AG08396 (cell line): ENCODE measurements at regions not wholly inside any gene's neighbourhood (a gene's known extent, or its start where the extent isn't known, plus 50 kb on each side); places are given as distances from the start of the nearest gene placed in this dataset.

ENCODE experiments used
- DNase-seq: peaks from one replicate; pipeline ENCODE4 v3.0.0; 2012; ENCODE audit warnings: low spot score, mixed read lengths

- DNase-seq = peak; percentile 43
These were observed 555.8 kb downstream of the BUD13 start for GRCh38 chr11:116217006-116217405.

DNA sequence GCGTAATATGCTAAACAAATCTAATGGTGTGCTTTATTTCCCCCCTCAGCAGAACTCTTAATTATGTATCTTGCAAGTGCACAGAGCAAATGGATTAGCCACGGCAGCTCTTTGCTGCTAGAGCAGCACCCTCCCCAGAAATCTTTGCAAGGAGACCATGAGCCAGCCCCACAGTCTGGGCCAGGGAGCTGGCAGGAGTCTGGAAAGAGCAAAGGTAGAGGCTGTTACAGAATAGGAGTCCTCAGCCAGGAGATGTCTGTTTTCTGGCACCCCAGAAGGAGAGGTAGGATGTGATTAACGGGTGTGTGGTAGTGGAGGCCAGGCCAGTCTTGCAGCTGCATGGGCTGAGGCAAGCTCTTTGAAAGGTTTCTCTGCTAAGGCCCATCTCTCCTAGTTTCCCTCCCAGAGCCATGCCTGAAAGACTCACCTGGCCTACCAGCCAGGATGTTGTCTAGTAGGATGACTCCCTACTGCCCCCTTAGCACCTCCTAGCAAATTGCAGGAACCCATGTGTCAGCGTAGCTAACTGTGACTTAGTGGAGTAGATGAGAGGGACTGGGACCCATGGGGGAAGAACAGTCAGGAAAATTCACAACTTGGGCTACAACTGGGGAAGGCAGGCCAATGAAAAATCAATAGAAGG, 557.2 kb downstream of the BUD13 start:
- DNase-seq = no peak

DNA sequence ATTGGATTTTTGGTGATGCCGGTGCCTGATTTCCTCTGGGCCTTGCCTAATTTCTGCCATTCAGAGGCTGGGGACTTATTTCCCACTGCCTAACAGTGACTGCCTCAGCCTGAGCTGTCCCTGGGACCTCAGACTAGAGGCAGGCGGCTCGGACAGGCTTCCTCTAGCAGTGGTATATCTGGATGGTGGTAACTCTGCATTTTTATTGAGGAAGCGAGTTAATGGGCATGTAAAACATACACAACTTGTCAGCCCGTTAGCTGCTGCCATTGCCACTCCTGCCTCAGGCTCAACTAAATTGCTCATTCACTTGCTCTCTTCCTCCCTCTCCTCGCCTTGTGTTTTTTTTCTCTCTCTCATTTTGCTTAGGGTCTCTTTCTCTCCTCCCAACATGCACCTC, 561.6 kb downstream of the BUD13 start:
- no peak for DNase-seq

DNA sequence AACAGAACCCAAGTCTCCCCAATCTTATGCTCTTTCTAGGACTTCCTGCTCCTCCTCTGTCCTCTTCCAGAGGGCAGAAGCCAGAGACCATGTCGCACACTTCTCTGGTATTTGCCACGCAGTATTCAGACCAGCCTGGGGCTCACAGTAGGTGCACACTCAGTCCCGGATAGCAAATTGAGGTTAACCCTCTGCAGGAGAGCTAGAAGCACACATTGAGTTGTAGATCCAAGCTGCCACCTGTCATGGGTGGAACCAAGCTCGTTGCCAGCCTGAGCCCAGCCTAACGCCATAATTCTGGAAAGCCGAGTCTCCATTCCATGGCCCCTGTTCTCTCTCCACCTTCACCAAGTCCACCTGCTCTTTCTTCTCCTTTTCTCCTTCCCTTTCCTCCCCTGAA, 562.1 kb downstream of the BUD13 start:
- no peak for DNase-seq

GRCh38 chr11:116209255-116209654, 563.5 kb downstream of the BUD13 start:
- DNase-seq = no peak

DNA sequence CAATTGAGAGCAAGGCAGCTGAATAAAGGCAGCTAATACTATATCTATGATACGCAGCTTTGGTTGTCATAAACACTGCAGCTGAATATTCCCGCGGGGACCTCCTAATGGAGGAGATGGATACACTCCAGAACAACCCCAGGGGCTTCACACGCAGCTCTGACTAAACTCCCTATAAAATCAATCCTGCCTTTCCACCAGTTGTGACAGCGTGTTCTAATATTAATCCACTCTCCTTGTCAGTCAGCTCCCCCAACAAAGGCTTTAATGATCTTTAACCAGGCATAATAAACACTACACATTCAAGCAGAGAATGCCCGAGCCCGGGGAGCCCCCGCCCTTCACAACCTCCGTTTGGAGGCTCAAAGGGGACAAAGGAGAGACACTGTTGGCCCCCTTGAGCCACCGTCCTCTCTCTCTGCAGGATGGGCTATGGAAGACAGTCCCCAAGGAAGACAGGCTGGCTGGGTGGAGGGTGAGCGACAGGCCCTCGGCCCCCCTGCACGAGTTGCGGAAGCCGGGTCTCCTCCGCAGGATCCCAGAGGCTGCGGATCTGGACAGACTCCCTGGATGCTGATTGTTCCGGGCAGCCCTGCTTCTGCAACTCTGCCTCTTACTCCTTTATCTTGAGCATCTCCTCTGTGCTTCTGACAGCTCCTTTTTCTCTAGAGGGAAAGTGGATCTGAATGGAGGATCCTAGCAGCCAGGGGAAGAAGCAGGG, 565.2 kb downstream of the BUD13 start:
- DNase-seq = no peak

DNA sequence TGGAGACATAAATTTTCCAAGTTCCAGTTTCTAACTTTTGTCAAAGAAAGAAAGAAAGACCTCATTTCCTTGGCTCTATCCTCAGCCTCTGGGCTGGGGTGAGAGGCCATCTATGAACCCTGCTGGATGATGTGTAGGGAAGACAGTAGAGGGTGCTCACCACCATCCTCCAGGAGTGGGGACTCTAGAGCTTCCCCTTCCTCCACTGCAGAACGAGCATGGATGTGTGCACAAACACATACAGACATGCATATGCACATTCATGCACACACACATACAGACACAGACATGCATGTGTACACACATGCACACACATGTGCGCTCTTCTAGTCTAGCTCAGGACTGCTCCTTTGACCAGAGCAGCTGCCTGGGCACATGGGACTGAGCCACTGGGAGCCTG, 565.8 kb downstream of the BUD13 start:
- no peak for DNase-seq

DNA sequence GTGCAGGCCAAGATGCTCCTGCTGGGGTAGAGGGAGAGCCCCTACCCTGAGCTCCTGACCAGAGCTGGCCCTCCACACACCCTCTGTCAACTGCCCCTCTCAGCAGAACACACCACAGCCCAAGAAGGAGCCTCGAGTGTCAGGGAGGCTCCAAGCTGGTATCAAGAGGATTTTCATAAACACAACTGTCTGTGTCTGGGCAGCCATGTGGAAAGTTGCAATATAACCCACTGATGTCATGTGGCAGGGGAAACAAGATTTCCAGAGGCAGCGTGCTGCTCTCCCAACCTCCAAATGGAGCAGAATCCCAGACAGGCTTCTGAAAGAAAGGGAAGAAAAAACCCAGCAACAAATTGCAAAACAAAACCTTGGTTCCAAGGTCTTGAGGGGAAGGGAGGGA, 569.9 kb downstream of the BUD13 start:
- DNase-seq = no peak

GRCh38 chr11:116200564-116200963, 572.2 kb downstream of the BUD13 start:
- no peak for DNase-seq

- no peak for DNase-seq
These were observed 573.6 kb downstream of the BUD13 start for GRCh38 chr11:116199182-116199581.

DNA sequence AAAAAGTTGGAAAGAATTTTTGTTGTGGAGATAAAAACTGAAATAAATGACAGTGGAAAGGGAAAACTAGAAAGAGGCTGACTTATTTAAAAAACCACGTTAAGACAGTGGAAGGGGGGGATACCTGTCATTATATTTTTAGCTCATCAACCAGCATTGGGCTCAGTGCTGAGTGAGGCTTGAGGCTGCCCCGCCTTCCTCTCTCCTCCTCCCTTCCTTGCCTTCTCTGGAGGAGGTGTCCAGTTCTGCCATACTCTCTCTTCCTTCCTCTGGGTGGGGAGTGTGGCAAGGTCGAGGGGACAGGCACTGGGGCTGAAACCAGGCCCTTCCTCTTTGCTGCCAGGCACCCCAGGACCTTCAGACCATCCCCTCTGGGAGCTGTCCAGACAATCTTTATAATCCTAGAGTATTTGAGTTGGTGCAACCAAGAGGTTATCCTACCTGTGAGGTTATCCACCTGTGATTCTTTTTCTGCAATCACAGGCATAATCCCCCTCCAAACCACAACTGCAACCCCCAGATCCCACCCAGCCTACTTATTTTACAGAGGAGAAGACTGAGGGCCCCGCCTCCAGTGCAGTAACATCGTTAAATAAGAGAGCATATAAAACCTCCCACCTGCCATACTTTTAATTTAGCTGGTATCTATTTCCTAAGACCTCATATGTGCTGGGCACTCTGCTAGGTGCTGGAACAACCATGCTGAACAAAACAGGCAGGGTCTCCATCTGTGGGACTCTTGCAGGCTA, 578.5 kb downstream of the BUD13 start:
- DNase-seq = no peak

DNA sequence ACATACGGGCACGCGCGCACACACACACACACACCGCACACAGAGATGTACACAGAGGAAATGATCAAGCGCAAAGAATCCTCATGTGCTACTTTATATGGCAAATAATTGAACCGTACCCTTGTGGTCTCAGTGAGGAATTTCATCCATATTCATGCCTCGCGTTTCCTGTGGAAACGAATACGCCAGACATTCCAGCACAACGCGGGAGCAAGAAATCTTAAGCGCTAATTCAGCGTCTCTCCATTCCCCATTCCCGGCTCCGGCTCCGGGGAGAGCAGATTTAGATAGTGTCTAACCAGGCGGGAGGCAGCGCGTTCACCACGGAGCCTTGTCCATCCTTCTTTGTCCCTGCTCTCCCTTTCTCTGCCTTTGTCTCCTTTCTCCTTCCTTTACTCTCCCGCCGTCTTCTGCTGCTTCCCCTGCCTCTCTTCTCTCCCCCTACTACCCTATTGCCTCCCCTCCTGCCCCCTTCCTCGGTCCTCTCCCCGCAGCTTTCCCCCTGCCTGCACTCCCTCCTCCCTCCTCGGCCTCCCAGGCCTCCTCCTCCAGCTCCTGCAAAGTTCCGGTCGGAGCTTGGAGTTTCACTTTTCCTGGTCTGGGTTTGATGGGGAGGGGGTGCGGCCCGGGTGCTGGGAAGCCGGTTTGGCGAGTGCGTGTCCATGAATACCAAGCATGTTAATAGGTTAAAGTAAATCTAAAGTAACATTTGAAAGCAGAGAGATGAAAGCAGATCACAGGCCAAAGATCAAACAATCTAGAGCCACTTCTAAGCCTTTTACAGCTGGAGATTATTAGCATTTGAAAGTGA, 579.3 kb downstream of the BUD13 start:
- peak; percentile 48 for DNase-seq

- no peak for DNase-seq
These were observed 580.1 kb downstream of the BUD13 start for GRCh38 chr11:116192509-116193210.

DNA sequence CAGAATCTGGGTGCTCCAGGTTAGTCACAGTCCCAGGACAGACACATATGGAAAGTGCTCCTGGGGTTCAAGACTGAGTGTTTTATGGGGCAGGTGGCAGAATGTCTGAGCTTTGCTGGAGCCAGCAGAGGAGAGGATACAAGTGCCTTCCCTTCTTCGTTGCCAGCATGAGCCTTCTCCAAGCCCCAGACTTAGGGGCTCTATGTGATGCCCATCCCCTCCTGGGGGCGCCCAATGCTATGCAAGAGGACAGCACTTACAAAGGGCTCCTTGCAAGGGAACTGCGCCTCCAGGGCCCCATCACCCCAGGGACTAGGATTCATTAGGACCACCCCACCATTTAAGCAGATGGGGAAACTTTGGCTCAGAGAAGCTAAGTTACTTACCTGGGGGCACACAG, 581.9 kb downstream of the BUD13 start:
- DNase-seq = no peak

DNA sequence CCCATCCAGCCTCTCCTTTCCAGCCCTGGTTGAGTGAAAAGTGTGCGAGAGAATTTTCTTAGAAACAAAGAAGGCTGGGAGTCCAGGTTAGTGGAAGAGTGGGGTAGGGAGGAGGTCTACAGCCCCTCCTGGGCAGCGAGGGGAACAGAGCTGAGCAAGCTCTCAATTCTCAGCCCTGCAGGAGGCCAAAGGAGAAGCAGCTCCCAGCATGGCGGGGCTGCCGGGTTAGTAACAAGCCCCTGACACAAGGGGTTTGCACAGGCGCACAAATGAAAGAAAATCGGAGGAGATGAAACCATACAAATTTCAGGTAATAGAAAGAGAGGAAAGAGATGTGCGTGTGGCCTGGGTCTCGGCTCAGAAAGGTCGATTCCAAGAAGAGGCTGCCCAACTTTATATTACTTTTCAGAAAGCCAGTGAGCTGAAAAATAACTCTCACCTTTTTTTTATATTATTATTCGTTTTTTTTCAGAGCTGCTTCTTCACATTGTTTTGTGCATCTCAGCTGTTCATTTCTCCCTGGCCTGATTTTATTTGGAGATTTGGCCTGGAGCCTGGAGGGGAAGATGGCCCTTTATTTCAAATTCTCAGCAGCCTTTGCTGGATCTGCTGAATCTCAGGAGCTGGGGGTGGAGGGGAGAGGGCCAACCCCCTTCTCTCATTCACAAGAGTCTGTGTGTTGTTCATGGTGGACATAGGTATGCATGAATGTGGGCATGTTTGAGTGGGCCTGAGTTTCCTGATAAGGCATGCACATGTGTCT, 583.2 kb downstream of the BUD13 start:
- no peak for DNase-seq

DNA sequence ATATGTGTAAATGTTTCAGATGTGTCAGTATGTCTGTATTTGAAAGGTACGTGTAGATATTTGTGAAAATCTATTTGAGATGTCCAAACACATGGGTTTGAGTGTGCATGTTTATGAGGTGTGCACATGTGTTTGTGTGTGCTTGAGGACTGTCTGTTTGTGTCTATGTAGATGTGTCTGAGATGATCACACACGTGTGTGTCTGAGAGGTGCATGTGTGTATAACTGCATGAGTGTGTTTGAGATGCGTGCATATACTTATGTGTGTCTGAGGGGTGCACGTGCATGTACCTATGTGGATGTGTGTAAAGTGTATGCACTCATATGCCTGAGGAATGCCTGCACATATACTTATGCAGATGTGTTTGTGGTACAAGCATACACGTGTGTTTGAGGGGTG, 584.4 kb downstream of the BUD13 start:
- no peak for DNase-seq

DNA sequence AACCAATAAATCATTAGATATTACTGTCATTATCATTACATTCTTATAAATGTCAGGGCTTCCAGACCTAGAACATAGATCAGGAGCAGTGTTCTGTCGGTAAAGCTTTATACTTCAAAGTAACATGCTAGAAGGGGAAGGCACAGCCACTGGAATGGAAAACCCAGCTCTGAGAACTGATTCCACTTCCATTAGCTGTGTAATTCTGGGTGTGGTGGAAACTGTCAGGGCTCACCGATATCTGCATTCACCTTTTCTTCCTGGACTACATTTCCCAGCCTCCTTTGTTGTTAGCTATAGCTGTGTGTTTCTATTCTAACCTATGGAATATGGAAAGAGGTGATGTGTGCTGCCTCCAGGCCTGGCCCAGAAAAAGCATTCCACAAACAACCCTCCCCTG, 585.8 kb downstream of the BUD13 start:
- DNase-seq = no peak

GRCh38 chr11:116185551-116185950, 587.2 kb downstream of the BUD13 start:
- DNase-seq = no peak

DNA sequence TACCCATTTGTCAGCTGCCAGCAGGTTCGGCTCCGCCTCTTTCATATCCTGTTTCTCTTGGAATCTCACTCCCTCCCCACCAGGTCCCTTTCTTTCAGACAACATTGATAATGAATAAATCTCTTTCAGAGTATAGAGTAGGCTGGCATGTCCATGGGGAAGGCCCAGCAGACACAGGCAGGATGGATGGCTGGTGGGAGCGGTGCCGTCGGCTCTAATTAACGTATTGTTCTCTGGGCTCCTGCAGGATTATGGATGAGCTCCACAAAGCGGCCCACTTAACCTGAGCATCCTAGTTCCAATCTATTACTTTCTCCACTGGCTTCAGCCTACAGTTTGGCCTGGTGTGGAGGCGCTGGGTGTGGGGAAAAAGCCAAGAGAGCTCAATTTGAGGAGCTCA, 588.0 kb downstream of the BUD13 start:
- DNase-seq = no peak

DNA sequence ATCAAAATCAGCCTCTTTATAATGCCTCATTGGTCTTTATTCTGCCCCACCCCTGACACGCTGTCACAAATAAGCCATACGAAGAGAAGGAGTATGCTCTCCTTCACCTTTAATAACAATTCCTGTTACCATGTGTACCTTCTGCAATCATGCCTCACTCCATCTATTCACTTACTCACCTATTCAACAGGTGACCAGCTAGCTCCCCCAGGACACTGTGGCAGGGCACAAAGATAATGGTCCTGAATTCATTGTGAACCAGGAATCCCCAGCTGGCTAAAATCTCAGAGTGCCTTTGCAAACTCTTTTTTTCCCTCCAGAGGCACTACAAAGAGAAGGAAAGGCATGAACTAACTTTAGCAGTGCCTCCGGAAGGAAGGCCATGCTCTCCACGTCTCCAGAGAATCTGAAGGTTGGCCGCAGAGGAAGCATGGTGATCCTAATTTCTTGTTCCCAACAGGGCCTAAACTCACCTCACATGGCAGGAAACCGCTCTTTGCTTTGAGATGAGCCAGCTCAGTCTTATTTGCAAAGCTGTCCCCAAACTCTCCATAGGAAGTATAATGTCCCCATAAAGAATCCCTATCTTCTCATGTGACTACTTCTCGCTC, 590.3 kb downstream of the BUD13 start:
- no peak for DNase-seq
